GM21381 (cell line): ENCODE measurements at regions not wholly inside any gene's neighbourhood (a gene's known extent, or its start where the extent isn't known, plus 50 kb on each side); places are given as distances from the start of the nearest gene placed in this dataset.

ENCODE experiments used
- ATAC-seq: cut with Tn5 transposase; IDR thresholded peaks from one replicate; pipeline ENCODE4 v1.9.1; 2021; ENCODE audit warnings: mild to moderate bottlenecking, moderate library complexity; ENCODE audit not compliant: unreplicated experiment

DNA sequence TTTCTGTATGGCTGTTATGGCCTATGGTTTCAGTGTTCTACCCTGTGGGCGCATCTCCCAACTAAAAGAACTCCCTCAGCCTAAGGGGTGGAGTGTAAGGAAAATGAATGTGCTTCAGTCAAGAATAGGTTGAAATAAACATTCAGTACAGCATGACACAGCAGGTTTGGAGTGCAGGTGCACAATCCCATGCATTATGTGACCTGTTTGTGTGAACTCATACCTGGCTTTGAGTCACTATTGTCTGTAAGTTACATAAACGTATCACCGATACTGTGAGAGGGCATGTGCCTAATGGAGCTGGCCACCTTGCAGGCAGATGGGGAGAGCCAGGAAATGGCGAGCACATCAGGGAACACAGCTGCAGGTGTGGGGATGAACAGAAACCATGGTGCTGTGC is 216.0 kb downstream of the DSEL start:
- no peak for ATAC-seq

DNA sequence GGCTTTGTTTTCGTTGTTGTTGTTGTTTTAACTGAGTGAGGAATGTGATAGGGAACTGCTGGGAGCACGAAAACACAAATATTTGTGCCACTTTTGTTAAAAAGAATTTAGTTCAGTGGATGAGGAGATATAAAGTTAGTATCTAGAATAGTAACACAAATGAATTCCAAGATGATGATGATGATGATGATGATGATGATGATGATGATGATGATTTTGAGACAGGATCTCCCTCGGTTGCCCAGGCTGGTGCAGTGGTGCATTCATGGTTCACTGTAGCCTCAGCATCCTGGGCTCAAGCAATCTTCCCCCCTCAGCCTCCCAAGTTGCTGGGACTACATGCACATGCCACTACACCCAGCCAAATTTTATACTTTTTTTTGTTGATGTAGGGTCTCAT is 223.7 kb downstream of the DSEL start:
- ATAC-seq = no peak

DNA sequence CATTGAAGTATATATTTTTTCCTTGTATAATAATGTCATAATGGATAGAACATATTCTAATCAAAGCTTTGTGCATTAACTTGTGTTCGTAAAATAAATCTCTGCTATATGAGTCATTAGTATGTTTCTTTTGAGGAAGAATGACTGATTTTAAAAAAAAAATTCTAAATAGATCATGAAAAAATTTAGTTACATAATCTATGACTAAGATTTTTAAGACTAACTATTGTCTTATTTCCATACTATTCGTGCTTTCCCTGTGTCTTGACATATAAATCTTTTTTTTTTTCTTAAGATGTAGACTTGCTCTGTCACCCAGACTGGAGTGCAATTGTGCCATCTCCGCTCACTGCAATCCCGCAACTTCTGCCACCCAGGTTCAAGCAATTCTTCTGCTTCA is 226.1 kb downstream of the DSEL start:
- no peak for ATAC-seq

DNA sequence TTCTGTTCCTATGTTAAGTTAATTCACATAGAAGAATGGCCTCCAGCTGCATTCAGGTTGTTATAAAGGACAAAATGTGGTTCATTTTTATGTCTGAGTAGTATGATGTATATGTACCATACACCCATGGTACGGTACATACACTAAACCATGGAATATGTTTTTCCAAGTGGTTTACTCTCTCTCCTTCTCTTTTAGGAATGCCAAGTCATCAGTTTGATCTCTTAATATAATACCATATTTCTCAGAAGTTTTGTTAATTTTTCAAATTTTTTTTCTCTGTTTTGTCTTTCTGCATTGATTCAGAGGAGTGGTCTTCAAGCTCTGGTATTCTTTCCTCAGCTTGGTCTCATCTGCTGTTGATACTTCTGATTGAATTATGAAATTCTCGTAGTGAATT is 230.9 kb downstream of the DSEL start:
- no peak for ATAC-seq

DNA sequence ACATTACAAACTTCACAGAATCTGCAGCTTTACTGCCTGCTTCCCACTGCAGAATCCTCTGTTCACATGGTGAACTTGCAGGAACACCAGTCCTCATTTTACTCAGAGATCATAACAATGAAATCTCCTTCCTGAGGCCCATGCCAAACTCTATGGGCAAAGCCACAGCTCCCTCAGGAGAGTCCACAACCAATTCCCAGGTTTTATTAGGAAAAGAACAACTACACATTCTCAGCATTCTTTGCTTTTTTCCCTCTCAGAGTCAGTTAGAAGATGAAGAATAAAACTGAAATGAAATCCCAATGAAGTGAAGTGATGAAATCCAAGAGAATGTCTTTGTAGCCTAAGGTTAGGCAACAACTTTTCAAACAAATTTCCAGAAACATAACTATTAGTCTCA is 233.7 kb downstream of the DSEL start:
- ATAC-seq = no peak

DNA sequence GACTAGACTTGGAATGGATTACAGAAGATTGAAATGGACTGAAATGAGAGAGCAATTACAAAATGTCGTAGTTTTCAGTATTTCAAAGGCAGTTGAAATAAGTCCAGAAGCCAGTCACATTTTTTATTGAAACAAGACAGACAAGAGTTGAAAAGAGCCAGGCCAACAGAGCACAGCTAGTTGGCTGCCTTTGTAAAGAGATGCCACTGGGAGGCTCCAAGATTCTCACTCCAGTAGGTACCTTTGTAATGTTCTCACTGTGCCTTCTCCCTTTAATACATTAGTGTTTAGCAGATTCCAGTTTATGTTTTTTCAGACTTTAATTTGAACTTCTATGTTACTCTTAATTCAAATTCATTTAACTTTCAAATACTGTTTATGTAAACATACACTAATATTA is 234.8 kb downstream of the DSEL start:
- ATAC-seq = no peak

DNA sequence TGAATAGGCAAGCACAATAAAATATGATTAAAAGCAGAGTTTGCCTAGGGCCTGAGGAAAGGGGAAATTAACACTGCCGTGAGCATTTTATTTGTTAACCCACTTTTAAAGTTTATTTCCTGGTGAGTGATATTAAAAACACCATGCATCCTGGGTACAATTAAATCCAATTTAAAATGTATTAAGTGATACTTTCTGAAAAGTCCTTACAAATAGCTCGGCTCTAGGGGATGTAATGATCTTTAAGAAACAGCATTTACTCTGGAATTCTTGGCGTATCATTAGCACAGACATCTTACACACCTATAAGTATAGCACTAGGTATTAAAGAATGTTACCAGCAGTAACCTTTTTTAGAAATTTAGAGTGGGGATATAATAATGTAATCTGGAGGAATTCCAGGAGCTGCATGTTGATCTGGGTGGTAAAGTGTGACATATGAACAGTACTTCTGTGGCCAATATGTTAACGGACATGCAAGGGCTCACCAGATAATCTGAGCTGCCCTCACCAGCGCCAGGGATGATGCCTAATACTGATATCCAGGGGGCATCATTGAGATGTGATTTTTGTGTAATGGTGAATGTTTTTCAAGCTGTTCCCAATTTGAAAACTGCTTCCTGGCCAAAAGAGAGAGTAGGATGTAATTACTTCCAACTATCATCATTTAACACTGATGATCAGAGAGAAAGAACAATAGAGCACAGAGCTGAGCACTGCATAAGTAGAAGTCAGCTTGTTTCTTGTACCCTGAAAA is 235.9 kb downstream of the DSEL start:
- no peak for ATAC-seq

GRCh38 chr18:67279988-67280387 is 236.5 kb downstream of the DSEL start:
- no peak for ATAC-seq

DNA sequence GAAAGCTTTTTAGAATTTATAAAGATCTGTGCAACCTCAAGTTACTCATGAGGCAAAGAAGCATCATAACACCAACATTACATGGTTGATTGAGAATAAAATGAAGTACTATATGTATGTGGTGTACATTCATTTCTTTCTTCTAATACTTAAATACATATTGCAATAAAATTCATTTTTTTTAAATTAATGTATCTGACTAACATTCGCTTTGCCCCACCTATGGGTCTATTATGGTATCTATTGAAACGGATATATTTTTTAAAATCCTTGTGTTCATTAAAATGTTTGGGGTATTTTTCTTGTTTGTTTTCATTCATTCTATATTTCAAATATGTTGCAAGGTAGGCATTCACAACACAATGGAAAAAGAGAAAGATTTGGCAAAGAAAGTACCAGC is 237.5 kb downstream of the DSEL start:
- no peak for ATAC-seq

DNA sequence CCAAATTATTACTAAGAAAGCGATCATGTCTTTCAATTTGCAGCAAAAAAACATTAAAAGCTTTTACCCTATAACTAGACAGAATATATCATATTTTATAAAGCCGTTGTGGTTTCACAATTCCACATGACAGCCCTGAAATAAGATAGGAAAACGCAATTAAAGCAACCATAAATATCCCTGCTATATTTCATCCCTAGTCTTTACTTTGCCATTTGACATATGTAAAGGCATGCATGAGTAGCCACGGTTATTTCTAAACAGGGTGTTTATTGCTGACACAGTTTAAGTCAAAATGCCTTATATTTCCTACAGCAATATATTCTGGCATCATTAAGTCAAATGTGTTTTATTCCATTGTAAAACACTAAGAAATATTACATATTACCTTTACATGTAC is 239.9 kb downstream of the DSEL start:
- ATAC-seq = no peak

DNA sequence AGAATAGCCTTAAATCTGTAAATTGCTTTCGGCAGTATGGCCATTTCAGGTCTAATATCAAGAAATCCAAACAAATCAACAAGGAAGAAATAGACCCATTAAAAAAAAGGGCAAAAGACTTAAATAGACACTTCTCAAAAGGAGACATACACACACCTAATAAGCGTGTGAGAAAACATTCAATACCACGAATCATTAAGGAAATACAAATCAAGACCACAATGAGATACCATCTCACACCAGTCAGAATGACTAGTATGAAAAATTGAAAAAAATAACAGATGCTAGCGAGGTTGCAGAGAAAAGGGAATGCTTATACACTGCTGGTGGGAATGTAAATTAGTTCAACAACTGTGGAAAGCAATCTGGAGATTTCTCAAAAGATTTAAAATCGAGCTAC is 243.2 kb downstream of the DSEL start:
- no peak for ATAC-seq

DNA sequence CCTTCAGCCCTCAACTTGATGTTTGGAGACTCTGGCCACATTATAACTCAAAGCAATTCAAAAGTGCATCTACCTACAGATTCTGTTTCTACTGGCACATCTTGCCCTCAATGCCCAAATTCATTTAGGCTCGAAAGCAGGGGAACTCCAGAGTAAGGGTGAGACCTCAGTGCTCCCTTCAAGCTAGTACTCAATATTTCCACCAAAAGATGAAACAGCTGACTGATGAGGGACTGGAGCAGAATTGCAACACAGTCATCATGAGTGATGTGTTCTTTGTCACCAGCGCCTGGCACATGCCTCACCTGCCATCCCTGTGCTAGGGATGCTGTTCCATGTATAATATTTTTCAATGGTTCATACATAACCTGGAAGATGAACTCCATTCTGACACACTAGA is 247.3 kb downstream of the DSEL start:
- no peak for ATAC-seq

- no peak for ATAC-seq
Observed at GRCh38 chr18:67268530-67268929, 248.0 kb downstream of the DSEL start.

- no peak for ATAC-seq
Observed at GRCh38 chr18:67266246-67267237, 250.0 kb downstream of the DSEL start.

DNA sequence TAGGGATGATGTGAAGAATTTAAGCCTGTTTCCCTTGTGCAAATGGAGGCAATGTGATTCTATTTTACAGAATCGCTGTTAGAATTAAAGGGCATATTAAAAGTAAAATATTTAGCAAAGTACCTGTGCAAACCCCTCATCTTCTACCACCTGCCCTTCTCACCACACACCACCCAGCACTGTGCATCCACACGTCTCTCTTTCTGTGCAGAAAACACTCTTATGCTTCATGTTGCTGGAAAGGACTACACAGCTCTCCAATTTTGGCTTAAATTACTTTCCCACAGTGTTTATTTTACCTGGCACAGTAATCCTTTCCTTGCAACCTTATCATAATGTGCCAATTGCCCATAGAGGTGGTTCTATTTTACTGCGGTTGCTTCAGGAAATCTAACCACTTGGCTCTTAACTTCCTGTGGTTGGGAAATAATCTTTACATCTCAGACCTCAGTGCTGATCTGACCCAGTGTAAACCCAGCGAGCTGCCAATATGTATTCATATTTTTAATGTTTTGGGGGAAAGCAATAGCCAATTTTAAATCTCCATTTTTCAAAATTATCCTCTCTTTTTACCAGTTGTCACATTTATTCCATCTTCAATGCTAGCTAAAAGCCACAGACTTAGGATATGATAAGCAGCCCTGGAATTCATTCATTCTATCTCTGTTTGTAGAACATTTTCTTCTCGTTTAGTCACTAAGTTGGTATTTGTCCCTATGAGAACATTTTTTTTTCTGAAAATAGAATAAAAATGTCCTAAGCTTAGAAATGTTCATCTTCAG is 250.9 kb downstream of the DSEL start:
- ATAC-seq = no peak

GRCh38 chr18:67261931-67262552 is 254.5 kb downstream of the DSEL start:
- no peak for ATAC-seq

- ATAC-seq = no peak
Observed at GRCh38 chr18:67260841-67261240, 255.7 kb downstream of the DSEL start.

DNA sequence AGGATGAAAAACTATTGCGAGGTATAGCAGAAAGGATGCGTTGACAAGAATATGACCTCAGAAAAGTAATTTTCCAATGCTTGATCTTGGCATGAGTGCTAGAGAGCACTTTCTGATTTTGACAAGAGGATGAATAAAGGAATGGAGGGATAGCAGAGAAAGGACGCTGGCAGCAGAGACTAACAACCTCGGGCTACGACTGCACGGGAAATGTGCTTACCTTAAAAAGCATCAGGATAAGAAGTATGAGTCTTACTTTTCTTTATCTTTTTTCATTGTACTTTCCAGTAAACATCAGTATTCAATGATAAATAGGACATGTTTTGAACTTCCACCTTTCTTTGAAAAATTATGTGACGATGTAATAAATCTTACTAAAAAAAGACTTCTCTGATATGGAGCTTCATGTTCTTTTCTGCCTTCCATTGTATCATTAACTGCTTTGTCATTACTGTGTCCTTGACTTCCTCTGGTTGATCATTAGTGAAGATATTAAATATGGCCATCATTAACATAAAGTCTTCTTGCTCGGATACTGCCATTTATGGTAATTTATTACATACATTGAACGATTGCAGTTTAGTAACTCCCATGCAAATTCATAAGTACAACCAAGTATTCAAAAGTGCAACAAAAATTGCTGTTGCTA is 265.6 kb downstream of the DSEL start:
- no peak for ATAC-seq

DNA sequence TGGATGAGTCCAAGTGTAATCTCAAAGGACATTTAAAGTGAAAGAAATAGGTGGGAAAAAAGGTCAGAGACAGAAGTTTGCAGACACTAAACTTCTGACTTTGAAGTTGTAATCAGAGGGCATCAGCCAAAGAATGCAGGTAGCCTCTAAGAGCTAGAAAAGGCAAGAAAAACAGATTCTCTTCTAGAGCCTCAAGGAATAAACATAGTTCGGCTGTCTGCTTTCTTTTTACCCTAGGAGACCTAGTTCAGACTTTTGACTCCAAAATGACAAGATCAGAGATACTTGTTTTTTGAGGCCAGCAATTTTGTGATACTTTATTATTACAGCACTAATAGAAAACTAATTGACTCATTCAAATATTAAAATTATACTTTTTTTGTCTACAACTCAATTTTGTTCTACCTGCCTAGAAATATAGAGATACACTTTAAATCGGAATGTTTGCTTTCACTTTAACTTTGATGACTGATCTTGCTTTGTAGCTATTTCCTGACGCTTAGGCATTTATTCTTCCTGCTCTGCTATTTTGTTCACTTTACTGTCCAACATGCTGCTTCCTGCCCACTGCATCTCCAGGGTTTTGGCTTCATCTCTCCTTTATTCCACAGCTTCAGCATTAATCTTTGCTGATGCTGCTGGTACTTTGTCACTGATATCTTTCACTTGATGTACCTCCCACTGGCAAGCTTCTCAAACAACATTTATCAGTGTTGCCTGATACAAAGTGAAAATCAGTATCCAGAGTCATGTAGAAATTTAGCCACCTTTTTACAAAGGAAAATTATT is 272.5 kb downstream of the DSEL start:
- ATAC-seq = peak; percentile 69

GRCh38 chr18:67242001-67242400 is 274.5 kb downstream of the DSEL start:
- ATAC-seq = no peak
